ENCODE measurements at regions not wholly inside any gene's neighbourhood (a gene's known extent, or its start where the extent isn't known, plus 50 kb on each side); places are given as distances from the start of the nearest gene placed in this dataset.

- no peak for DNase-seq
Observed at GRCh38 chr7:55624813-55625212, 52.5 kb upstream of the VOPP1 start.

- DNase-seq = no peak
Observed at GRCh38 chr7:55623617-55624016, 51.3 kb upstream of the VOPP1 start.

GRCh38 chr7:55622241-55622640 is 49.9 kb upstream of the VOPP1 start:
- no peak for DNase-seq
